HPDE6-E6E7 (cell line): ENCODE measurements at regions not wholly inside any gene's neighbourhood (a gene's known extent, or its start where the extent isn't known, plus 50 kb on each side); places are given as distances from the start of the nearest gene placed in this dataset.
"Not testable (repeated sequence)": the region's sequence is repeated elsewhere in the genome, so short reads cannot be mapped to it uniquely, and the experiment has no call there.

ENCODE experiments used
- DNase-seq: peaks from one replicate; pipeline ENCODE4 v3.0.0; 2011; ENCODE audit warnings: missing footprints; ENCODE audit errors: extremely low spot score

DNA sequence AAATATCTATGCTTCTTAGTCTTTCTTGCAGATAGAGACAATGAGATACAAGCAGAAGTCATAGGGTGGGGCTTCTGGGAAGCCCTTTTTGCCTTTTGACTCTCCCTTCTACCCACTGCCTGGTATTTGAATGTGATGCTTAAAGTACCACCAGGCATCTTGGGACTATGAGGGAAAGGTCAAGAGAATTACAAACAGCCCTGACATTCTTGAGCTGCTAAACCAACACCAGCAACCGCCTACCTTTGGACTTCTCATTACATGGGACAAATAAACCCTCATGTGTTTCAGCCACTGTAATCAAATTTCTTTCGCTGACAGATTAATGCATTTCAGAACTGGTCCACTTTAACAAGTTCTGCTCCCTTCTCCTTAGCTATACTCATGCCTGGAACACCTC, 112.8 kb downstream of the LUZP4 start:
- no peak for DNase-seq

DNA sequence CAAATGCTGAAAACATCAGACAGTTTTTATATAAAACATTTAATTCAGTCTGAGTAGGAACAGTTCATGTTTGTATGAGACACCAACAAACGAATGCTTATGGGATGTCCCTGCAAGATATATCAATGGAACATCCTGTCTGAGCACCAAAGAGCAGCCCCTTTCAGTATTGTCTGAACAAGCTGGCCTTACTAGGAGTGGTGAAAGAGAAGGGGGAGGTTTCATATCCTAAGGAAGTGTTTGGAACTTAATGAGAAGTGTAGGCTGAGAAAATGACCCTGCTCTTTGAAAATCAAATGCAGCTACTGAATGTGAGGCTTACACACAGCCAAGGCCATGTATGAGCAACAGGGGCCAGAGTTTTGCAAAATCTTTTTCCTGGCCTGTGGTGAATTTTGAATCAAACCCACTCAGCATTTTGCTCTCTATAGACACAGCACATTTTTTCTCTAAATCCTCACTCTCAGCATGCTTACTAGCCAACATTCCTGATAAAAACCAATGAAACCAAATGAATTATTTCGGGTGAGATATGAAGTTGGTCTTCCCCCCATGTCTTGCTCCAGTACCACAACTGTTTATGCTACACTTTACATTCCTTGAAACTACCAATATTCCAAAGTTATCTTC, 119.4 kb downstream of the LUZP4 start:
- DNase-seq: no peak

DNA sequence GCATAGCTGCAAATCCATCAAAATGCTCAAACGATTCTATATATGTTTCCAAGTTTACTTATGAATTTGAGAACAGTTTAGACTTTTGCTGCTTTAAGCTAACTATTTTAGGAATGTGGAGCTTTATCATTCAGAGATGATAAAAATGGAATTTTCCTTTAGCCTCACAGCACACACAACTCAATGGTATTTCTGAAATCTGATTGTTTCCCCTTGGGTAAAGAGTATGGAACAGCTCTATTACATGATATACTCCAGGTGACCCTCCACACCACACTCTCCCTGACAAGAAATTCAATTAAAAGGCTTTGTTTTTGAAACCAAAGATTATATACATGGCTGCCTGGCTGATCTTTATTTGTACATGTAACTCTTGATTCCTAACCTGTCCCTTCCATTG, 120.0 kb downstream of the LUZP4 start:
- no peak for DNase-seq

DNA sequence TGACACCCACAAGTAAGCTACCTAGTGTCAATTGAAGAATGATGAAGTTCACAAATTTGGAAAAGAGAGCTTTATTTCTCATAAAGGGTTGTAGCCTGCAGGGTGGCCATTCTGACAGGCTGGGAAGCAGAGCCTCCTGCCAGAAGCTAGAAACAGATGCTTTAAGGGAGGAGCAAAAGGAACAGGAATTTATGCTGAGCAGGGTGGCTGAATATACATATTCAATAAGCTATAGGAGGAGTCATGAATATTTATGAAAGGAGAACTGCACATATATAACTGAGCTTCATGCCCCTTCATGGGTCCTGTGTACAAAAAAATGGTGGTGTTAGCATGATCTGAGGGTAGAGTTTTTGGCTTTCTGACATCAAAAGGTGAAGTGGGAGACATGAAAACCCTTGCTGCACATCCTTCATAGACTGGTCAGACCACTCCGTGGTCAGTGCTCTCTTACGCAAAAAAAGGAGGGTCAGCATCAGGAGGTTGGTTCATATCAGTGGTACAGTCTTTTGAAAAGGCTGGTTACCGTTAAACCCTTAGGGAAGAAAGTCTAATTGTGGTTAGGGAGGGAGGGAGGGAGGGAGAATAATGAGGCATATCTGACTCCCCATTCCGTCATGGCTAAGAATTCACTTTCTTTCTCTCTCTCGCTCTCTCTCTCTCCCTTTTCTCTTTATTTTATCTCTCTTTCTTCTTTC, 121.4 kb downstream of the LUZP4 start:
- DNase-seq: no peak

DNA sequence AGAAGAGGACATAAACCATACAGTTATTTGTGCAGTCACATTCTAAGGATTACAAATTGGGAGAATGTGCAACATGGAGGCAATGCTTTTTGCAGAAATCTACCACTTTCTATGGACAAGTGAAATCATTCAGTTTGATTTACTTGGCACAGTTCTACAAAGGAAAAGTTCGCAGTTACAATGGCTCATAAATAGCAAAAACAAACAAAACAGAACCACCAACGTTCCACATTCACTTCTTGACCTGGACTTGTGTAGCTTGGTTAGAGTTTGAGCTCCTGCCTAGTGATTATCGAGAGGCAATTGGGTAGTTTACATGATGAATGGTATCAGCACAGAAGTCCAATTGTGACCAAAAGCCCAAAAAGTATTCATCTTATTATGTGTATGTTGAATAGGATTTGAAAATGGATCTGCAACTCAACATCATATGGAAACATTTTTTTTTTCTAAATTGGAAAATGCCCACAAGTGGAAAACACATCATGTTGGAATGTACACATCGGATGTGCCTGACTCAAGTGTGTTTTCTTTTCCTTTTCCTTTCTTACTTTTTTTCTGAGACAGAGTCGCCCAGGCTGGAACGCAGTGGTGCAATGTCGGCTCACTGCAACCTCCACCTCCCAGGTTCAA, 123.8 kb downstream of the LUZP4 start:
- DNase-seq: no peak

DNA sequence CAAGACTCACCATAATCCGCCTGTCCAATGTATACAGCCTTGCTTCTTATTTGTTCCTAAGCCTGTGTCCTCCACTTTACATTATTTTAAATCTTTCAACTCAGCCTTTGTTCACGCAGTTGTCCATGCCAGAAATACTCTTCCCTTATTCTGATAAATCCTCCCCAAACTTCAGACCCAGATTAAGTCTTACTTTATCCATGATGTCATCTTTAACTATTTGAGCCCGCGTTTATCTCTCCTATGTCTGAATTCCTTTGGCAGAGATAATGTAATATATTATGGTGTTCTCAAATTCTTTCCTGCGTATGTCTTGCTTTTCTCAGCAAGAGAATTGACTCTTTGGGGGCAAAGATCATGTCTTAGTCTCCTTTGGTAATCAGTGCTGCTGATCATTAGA, 129.6 kb downstream of the LUZP4 start:
- DNase-seq: no peak

DNA sequence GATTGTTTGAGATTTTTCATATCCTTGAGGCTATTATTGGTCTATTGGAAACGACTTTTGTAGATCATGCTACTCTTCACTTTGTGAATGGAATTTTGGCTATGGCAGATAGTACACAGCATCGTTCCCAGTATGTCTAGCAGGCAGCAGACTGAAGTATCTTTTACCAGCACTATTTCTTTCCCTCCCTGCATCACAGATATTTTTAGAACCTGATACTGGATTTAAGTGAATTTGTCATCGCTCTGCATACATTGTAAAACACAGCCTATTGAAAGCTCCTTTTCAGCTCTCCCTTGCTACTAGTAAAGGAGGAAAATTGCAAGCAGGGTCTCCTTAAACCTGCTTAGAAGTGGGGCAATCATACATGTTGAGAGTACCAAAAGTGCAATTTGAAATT, 133.6 kb downstream of the LUZP4 start:
- no peak for DNase-seq

DNA sequence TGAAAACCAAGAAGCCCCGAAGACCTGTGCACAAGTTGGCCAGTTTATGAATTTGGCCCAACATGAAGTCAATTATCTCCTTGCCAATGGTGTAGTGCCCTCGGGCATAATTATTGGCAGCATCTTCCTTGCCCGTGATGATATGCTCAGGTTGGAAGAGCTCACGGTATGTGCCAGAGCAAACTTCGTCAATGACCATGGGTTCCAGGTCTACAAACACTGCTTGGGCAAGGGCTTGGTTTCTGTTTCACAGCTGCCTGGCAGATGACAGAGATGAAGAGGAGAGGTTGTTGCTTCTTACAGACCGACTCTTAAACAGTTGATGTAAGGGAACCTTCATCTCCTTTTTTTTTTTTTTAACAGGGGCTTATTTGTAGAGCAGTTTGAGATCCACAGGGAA, 135.6 kb upstream of the PLS3 start:
- DNase-seq: no peak

DNA sequence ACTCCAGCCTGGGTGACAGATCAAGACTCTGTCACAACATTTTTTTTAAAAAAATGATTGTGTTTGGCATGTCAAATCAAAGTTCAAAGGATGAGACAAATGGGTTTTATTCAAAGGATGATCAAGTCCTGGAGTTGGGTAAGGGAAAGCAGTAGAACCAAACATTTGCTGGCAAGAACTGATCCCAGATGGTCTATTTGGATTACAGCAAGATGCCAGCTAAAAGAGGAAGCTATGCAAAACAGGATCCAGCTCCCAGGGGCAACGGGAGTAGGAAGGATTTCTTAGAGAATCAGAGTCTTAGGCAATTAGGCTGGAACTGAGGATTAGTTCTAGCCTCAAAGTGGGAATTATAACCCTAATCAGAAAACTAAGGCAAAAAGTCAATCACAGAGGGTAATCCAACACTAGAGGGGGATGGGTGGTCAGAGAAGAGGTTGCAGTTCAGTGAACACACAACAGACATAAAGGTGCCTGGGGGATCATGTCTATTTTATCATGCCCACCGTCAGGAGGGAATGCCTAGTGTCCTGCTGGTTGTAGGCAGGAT, 133.0 kb upstream of the PLS3 start:
- no peak for DNase-seq

DNA sequence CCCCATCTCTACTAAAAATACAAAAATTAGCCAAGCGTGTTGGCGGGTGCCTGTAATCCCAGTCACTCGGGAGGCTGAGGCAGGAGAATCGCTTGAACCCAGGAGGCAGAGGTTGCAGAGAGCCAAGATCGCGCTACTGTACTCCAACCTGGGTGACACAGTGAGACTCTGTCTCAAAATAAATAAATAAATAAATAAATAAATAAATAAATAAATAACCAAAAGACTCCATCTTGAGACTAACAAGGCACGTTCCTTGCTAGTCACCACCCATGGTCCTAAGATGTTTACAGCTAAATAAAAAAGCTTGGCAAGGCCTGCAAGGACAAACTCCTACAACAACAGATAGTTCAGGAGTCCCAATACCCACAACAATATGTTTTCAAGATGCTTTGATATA, 126.1 kb upstream of the PLS3 start:
- DNase-seq: not testable (repeated sequence)

DNA sequence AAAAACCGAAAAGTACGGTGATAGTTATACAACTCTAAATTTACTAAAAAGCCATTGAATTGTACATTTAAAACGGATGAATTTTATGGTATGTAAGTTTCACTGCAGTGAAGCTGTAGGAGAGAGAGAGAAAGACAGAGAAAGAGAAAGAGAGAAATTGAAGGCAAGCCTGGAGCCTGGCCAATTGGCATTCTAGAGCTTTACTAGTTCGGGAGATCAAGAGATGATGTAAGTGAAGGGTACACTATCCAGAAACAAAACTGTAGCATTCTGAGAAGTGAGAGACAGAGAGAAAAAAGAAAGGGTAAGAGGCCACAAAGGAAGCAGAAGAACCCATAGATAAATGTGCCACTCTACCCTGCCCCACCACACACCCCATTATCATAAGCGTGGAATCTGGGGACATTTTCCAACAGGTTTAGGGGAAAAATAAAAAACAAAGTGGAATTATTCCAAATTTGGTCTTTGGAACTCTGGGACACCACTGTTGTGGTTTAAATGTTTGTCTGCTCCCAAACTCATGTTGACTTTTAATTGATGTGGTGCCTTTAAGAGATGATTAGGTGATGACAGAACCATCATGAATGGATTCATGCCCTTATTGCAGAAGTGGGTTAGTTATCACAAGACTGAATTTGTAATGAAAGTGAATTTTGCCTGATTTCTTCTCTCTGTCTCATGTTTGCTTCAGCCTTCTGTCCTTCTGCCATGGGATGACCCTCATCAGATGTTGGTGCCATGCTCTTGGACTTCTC, 123.0 kb upstream of the PLS3 start:
- DNase-seq: no peak

DNA sequence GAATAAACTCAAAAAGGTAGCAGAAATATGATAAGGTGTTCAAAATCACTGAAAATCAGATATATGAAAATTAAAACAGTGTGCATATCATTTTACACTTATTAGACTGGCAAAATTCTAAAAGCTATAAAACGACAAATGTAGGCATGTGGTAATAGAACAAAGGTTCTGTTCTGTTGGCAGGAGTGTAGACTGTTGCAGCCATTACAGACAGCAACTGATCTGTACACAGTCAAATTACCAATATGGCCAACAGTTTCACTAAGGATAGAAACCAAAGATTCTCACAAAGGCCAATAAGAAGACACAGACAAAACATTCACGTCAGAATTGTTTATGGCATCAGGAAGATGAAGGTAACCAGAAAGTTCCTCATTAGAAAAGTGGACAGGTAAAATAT, 112.8 kb upstream of the PLS3 start:
- DNase-seq: no peak

DNA sequence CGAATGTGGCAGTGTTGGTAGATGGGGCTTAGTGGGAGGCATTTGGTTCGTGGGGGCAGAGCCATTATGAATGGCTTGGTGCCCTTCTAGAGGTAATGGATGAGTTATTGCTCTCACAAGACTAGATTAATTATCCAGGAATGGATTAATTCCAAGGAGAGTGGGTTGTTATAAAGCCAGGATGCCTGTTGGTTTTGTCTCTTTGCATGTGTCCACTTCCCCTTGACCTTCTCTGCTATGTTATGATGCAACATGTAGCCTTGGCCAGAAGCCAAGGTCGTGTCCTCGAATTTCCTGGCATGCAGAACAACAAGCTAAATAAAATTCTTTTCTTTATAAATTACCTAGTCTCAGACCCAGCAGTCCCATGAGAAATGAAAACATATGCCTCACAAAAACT, 111.2 kb upstream of the PLS3 start:
- no peak for DNase-seq

DNA sequence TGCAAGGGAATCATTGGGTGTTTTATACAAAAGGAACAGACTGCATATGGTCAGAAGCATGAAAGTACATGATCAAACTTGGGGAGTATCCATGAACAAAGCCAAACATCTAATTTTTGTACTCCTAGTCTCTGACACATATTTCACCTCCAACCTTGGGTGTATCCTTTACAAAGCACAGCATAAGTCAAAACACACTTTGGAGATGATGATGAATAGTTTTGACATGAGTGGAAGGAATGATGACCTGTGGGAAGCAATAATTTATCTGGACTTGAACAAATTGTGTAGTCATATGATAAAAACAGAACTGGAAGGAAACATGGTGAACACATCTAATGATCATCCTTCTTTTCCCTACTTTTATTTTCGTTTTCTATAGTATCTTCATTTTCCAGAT, 108.7 kb upstream of the PLS3 start:
- DNase-seq: no peak

DNA sequence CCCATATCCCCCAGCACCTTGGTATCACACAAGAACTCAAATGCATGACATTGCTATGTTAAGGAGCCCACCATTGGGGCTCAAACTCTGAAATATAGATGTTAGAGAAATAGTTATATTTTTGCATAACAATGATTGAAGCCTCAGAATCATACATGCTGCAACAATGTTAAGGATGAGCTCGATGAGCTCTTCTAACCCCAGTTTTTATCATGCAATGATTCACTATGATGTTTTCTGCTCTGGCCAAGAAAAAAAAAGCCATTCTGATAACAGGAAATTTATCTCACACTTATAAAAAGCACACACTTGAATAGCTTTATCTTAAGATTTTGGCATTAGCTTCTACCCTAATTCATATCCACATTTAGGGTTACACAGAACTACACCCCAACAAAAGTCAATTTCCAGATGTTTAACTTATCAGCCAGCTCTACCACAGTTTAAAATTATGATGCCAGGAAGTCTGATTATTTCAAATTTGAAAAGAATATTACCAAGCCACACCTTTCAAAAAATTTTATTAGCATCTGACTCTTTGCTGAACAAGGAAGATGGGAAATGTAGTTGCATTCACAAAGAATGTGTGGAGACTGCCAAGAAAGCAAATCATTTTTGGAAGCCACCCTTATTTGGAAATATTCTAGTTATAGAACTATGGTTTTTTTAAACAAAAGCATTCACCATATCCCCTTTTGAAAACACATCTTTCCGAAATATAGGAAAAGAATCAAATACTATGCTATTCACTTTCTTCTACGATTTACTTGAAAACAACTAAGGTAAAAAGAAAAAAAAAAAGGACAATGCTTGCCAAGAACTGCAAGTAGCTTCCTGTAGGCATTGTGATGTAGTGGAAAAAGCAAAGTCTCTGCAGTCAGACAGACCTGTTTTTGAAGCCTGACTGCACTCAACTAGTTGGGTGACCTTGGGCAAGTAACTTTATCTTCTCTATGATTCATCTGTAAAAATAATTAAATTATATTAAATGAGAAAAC, 100.8 kb upstream of the PLS3 start:
- DNase-seq: no peak

DNA sequence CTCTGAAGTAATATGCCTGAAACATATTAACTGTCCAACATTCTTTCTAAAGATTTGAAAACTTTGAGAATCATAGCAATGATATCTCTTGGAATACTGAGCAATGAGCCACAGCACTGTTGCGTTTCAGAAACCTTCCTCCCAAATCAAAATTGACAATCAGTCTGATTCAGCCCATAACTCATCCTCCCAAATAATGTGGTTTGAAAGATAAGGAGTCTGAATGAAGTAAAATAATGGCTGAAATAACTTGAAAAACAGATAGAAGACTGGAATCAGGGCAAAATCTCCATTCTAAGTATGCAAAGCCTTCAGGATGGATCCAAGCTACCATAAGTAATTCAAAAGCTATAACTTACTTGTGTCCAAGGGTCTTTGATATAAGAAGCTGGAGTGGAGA, 98.6 kb upstream of the PLS3 start:
- DNase-seq: no peak

DNA sequence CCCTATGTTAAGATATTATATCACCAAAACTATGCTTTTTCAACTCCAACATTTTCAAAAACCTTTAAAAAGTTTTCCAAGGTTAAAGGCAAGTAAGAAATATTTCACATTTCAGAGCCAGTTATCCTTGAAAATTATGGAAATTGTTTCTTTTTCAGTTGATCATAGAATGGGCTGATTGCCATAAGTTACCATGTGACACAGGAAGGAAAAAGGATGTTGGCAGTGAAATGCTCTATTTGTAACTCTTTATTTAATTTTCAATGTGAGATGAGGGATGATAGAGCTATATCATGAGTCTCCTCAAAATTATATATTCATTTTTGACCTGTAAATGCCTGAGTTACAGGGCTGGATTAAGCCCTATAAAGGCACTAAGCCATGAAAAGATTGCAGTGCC, 93.0 kb upstream of the PLS3 start:
- no peak for DNase-seq

DNA sequence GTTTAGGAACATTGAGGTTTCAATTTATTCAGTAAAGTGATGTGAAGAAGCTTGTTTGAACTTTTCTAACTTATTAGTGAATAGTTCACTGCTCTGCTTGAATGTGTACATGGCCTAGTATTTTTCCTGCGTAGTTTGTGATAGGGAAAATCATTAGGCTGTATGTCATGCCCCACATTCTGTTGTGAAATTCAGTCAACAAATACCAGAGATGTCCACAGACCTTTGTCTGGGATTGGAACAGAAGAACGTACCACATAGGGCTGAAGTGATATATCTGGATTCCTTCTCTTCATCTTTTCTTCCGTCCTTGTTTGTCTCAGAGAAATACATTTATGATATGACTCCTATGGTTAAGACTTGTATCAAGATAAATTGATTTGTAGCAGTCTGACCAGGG, 88.8 kb upstream of the PLS3 start:
- no peak for DNase-seq

DNA sequence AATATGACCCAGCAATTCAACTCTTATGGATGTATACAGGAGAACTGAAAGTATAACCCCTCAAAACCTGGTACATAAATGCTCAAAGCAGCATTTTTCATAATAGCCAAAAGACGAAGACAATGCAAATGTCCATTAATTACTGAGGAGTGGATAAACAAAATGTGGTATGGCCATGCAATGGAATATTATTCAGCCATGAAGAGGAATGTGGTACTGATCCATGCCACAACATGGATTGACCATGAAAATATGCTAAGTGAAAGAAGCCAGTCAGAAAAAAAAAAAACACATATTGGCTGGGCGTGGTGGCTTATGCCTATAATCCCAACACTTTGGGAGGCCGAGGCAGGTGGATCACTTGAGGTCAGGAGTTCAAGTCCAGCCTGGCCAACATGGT, 74.5 kb upstream of the PLS3 start:
- DNase-seq: no peak

DNA sequence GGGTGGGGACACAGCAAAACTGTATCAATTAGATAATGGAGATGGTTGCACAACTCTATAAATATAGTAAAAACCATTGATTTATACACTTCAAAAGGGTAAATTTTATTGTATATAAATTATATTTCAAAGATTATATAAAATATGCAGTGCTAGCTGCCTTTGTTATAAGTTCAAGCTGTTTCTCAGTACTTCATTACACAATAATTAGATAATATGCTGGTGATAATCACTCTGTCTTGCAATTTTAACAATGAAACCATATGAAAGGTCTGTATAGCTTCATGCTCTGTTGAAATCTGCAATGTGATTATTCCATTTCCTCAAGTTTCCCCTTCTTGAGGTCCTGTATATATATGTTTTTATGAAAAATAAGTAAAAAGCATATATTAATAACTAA, 73.4 kb upstream of the PLS3 start:
- DNase-seq: no peak

DNA sequence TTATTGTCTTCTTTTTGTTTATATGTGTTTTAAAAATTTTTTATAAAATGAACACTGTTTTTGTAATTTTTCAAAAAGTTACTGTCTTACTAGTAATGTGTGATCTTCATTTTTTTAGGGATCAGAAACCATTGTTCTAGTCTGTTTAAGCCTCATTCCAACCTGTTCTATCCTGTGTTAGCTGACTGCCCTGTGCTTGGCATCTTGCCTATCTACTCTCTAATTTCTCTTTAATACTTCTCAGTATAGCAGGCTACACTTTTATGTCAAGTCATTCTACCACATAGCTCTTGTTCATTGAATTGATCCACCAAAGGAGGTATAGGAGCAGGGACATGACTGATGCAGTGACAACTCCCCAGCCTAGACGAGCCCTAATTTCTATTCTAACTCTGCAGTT, 70.2 kb upstream of the PLS3 start:
- no peak for DNase-seq
